PC-3 (cell line): ENCODE measurements at regions not wholly inside any gene's neighbourhood (a gene's known extent, or its start where the extent isn't known, plus 50 kb on each side); places are given as distances from the start of the nearest gene placed in this dataset.

Source experiments
- CTCF ChIP-seq: fragments of 300-600 bp; sonication (generic); conservative IDR thresholded peaks from 2 replicates; pipeline ENCODE4 v1.5.1; 2017; ENCODE audit warnings: antibody characterized with exemption, low read depth, mild to moderate bottlenecking, low read length
- EZH2 ChIP-seq: fragments of 300-600 bp; sonication (generic); IDR thresholded peaks from one replicate; pipeline ENCODE4 v1.6.1; 2017; ENCODE audit warnings: antibody characterized with exemption, mild to moderate bottlenecking, low read length; ENCODE audit not compliant: unreplicated experiment

DNA sequence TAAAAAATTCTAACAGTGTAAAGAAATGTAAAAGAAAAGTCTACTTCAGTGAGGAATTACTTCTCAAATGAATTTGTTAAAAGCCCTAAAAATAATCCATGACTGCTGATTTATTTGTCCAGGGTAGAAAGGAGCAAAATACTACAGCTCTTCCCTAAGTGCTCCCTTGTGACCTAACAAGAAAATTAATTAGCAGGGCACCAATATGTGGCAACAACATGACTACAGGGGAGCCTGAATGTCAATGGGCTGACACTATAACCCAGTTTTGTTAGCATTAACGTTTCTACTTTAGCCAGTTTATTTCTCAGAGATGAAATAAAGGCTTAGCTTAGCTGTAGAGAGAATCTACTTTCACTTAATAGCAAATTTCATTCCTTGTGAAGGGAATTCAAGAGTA lies 918.9 kb upstream of the EPHA5 start:
- TF ChIP-seq EZH2 = no peak
- TF ChIP-seq CTCF = no peak
